ENCODE measurements at regions not wholly inside any gene's neighbourhood (a gene's known extent, or its start where the extent isn't known, plus 50 kb on each side); places are given as distances from the start of the nearest gene placed in this dataset.
A peak's percentile ranks its signal among the peaks of the same experiment; 100 is the strongest.
"Not testable (repeated sequence)": the region's sequence is repeated elsewhere in the genome, so short reads cannot be mapped to it uniquely, and the experiment has no call there.

DNA sequence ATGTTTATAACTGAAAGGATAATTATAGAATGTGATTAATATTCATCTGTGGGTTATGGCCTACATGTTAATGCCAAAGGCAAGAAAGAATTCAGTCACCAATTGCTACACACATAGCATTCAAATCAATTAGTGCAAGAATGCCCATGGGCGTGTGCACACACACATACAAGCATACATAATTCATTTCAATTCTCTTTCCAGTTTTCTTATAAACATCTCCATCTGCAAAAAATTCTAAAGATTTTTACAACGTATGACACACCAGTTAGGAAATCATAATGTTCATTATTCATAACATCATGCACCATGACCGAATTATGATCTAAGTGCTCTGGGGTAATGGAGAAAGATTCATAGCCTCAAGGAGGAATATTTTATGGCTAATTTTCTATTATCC lies 111.0 kb upstream of the ADTRP start:
- DNase-seq (ENCODE audit: low read depth): no peak

DNA sequence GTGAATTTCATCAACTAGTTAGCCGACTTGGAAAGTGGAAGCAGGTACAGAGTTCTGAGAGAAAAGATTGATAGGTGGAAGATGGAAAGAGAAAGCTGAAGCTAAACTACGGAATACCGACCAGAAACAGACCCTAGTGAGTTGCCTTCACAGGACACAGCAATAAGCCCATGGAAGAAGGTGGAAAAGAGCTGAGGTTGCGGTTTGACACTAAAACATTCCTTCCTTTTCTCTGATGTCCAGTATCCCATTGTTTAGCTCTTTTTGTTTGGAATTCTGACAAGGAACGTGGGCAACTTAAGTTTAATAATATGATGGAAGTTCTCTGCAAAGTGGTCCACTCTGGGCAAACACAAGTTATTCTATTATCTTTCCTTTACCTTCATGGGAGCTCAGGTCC lies 110.1 kb upstream of the ADTRP start:
- DNase-seq (ENCODE audit: low read depth): no peak

GRCh38 chr6:11885159-11885558 lies 106.6 kb upstream of the ADTRP start:
- DNase-seq (ENCODE audit: low read depth): no peak

DNA sequence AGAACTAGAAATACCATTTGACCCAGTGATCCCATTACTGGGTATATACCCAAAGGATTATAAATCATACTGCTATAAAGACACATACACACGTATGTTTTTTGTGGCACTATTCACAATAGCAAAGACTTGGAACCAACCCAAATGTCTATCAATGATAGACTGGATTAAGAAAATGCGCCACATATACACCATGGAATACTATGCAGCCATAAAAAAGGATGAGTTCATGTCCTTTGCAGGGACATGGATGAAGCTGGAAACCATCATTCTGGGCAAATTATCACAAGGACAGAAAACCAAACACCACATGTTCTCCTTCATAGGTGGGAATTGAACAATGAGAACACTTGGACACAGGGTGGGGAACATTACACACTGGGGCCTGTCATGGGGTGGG lies 104.9 kb upstream of the ADTRP start:
- not testable (repeated sequence) for DNase-seq (ENCODE audit: low read depth)

- DNase-seq (ENCODE audit: low read depth): not testable (repeated sequence)
Measured at GRCh38 chr6:11880156-11880555, 101.6 kb upstream of the ADTRP start.

GRCh38 chr6:11878735-11879134 lies 100.1 kb upstream of the ADTRP start:
- DNase-seq (ENCODE audit: low read depth): no peak

DNA sequence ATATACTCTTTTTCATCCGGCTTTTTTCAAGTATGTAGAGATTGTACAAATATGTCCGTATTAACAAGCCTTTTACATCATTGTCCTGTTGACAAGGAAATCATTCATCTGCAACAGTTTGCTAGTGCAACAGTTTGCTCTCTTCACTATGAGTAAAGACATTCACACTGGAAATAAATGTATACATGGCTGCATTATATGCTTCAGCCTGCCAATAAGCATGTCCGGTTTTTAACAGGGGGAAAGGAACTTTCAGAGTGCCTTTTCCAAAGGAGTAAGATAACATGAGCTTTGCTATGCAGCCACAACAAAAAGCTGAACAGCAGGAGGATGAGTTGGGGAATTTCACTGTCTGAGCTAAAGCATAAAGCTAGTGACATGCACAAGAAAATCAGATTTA lies 99.4 kb upstream of the ADTRP start:
- no peak for DNase-seq (ENCODE audit: low read depth)

GRCh38 chr6:11876934-11877433 lies 98.4 kb upstream of the ADTRP start:
- no peak for DNase-seq (ENCODE audit: low read depth)

DNA sequence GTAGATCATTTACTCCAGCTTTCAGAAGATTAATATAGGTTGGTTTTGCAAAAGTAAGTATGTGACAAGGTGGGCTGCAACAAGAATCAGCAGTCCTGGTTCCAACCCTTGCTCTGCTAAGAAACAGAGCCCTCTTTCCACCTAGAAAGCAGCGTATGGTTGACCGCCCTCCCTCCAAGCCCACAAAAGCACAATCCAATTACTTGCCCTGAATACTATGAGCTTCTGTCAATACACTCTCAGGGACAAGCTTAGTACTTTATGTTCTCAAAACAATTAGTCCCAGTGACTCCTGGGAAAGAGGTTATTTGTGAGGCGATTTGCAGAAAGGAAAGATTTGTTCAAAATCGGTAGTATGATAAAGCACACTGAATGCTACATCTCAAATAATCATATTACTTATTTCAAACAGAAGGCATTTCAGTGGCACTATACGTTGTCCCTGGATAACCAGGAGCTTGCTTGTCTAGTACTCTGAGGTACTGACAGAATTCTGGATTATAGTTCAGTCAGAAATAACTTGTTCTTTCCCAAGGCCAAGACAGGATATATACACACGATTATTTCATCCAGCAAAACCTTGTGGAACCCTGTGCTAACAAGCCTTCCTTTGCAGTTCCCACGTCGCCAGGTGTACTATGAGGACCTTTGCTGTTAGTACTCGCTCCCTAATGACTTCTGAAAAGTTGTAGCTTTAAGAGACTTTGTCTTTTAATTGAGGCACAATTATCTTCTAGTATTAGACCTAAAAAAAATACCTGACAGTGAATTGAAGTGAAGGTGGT lies 96.9 kb upstream of the ADTRP start:
- no peak for DNase-seq (ENCODE audit: low read depth)

DNA sequence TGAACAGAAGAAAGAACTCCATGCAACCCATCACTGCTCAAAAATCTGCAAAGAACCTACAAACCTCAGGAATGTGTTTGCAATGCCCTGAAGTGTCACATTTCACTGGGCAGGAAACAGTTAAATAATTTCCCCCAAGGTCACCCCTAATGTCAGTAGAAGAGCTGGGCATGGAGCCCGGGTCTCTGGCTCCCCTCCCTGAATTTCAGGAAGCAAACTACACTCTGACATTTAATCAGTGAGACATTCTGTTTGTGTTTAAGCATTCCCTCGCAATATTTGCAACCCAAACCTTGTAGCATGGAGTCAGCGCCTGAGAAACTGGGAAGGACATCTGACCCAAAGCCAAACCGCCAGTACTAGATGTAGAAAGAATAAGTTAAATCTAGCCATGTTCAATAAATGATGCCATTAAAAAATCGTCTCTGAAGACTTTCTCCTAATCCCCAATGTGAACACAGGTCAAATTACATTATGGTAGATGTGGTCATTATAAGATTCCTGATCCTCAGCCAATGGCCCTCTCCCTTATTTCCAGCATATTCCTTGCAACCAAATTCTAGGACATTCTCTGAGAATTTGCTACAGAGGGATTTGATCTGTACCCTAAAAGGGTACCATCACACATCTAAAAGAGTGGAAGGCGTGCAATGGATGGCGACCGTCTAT lies 91.2 kb upstream of the ADTRP start:
- DNase-seq (ENCODE audit: low read depth): peak; percentile 70

DNA sequence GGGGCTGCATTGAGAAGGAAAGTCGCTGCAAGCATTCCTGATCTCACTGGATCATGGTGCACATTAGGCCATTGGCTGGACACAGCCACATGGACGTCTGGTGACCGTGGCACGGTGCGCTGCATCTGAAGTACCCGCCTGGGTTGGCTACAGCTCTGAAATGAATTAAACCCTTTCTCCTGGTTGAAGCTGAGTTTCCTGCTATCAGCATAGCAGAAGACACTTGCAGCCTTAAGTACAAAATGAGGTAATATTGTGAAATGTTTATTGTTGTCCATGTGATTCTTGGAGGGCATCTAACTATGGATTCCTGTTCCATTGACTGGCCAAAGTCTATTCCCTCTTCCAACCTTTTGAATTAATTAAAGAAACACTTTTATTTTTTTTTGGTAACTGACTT lies 89.8 kb upstream of the ADTRP start:
- no peak for DNase-seq (ENCODE audit: low read depth)

DNA sequence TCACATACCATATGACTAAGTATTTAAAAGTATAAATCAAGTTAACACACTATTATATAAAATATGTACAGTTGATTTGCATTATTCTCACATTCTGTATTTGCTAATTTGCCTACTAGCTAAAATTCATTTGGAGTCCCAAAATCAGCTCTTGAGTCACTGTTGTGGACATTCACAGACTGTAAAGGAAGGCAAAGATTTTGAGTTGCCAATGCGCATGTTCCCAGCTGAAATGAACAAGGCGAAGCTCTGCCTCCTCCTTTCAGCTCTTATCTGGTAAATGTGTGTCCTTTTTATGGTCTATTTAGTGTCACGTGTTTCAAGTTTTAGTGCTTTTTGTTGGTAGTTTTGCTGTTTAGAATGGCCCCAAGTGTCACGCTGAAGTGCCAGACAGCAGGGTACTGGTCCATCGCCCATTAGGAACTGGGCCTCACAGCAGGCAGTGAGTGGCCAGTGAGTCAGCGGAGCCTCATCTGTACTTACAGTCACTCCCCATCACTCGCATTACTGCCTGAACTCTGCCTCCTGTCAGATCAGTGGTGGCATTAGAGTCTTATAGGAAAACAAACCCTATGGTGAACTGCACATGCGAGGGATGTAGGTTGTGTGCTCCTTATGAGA lies 87.2 kb upstream of the ADTRP start:
- DNase-seq (ENCODE audit: low read depth): peak; percentile 77

- no peak for DNase-seq (ENCODE audit: low read depth)
Measured at GRCh38 chr6:11858439-11858838, 79.8 kb upstream of the ADTRP start.

- DNase-seq (ENCODE audit: low read depth): no peak
Measured at GRCh38 chr6:11855743-11856142, 77.1 kb upstream of the ADTRP start.

GRCh38 chr6:11854408-11855165 lies 76.0 kb upstream of the ADTRP start:
- DNase-seq (ENCODE audit: low read depth): peak; percentile 71

DNA sequence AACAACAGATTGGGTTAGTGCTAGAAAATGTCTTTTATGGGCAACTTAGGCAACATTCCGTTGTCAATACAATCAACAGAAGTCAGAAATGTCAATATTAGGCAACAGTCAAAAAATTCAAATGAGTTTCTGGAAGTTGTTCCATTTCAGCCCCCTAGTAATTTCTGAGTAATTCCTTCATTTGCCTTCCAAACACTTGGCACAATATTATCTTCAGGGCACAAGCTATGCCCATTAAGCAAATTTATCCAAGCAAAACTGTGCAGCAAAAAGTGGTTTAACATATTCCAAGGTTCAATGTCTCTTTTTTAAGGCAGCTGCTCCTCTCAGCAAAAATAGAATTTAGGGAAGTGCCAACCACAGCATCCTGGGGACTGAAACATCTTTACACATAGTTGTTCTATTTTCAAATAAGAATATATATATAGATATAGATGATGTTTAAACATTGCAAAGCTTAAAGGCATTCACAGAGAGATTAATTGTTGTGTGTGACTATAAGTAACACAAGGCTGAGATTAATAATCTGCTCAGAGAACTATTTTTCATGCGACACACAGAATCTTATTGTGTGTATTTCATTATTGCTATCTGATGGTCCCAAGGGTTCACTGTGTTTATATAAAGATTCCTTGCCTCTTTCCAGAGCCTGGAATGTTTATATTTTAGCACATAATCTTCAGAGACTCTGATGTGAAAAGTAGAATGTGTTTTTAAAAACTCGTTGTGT lies 75.2 kb upstream of the ADTRP start:
- DNase-seq (ENCODE audit: low read depth): no peak

DNA sequence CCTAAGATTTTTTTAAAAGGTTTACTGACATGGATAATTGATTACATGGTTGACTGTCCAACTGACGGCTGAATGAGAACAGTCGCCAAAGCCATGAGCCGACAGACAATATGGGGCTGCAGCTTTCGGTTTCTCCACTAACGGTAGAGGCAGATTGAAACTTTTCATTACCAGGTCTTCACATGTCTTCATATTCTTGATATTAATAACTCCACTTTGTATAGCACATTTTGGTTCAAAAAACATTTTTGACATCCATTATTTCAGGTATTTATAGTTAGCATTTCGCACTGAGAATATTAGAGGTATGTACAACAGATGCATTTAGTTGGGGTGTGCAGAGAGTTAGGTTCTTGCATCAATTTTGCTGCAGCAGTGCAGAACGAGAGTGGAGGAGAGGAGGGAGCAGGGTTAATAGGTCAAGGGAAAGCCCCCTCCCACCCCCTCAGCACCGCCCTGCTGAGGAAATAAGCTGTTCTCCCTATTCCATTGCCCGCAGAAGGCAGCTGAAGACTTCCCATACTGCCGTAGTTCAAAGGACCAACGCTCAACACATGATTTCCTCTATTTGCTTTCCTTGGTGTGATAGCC lies 73.6 kb upstream of the ADTRP start:
- DNase-seq (ENCODE audit: low read depth): no peak

- DNase-seq (ENCODE audit: low read depth): peak; percentile 91
Measured at GRCh38 chr6:11851387-11851786, 72.8 kb upstream of the ADTRP start.

GRCh38 chr6:11848852-11849731 lies 70.5 kb upstream of the ADTRP start:
- peak; percentile 88 for DNase-seq (ENCODE audit: low read depth)

DNA sequence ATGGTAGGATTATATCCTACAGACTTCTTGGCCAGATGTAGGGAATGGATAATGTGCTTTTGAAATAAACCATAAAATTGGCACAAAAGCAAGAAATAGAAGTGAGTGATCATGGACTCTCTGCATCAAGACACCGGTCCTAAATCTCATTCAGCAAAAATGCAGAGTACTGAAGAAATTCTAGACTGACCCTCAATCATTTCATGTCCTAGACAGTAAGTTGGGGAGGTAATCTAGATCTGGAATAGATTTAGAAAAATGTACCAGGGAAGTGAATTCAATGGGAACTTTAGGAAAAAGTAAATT lies 69.7 kb upstream of the ADTRP start:
- no peak for DNase-seq (ENCODE audit: low read depth)
